GM19395 (cell line): ENCODE measurements at regions not wholly inside any gene's neighbourhood (a gene's known extent, or its start where the extent isn't known, plus 50 kb on each side); places are given as distances from the start of the nearest gene placed in this dataset.

ENCODE experiments used
- ATAC-seq: cut with Tn5 transposase; IDR thresholded peaks from one replicate; pipeline ENCODE4 v1.9.1; 2021; ENCODE audit warnings: mild to moderate bottlenecking, moderate library complexity; ENCODE audit not compliant: unreplicated experiment

DNA sequence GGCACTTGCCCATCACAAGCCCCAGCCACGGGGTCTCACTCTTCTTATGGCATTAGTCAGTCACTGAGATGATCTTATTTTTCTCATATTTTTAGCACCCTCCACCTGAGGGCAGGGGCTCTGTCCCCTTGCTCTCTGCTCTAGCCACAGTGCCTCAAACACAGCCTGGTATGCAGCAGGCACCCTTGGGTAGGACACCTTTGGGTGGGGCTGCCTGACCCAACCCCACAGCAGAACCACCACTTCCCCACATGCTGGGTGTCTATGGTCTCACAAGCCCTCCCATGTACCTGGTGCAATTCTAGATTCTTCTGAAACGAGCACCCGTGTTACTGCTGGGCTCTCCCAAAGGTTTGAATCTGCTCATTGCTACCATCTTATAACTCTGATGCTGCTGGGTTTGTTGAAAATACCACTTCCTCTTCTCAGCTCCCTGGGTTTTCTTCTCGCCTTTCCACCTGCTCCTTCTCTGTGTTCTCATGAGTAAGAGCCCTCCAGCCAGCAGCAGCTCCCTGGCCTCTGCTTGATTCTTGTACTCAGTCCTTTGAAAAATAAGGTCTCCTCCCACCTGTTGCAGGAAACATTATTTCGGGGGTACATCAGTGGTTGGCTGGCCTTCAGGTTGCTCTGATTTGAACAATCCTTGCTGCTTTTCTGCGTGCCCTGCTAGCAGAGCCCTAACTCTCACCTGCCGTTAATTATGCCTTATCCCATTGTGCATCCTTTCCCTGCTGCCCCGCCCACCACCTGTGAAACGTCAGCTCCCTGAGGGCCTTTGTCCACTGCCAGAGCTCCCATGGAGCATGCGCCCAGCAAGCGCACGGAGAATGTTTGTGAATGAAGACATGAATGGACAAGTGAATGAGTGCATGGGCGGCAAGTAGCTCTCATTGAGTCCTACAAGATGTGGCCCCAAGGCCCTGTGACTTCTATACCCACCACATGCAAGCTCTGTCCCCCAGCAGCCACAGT lies 1181.6 kb downstream of the TBC1D22A start:
- no peak for ATAC-seq

- no peak for ATAC-seq
Measured at GRCh38 chr22:47940211-47940610, 1177.8 kb downstream of the TBC1D22A start.

DNA sequence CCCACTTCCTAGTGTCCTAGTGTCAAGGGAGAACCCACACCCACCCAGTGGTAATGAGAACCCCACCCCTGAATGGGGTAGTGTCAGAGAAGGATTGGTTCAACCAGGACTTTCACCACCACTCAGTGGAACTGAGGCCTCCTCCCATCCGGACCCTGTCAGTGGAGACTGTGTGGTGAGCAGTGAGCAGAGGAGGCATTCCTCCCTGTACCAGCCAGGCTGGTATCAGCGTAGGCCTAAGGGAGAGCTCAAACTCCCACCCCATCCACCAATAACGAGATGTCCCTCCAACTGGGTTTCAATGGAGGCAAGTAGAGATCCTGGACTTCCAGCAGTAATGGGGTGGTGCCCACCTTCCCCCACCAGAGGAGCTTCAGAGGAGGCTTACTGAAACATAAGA lies 1171.4 kb downstream of the TBC1D22A start:
- ATAC-seq, result no peak

- no peak for ATAC-seq
Measured at GRCh38 chr22:47933226-47933625, 1170.8 kb downstream of the TBC1D22A start.

DNA sequence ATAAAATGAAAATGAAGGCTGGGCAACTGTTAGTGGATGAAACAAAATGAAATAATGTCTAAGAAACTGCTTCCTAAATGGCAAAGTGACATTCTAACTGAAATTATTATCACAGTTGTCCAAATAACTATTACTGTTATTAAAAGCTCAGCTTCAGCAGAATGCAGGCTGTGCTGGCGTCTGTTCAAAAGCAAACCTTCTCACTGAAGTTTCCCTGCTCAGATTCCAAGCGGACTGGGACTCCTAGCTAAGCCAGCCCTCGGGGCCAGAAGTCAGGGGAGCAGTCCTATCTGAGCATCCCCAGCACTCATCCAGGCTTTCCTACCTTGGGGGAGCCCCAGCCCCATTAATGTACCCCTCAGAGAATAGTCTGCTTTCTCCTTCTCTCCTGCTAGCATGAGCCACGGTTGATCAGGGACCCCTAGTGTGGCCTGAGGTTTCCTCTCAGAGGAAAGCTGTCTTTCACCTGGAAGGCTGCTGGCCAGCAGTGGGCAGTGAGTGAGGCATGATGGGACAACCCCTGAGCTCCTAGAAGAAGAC lies 1167.3 kb downstream of the TBC1D22A start:
- no peak for ATAC-seq

- no peak for ATAC-seq
Measured at GRCh38 chr22:47929073-47929472, 1166.6 kb downstream of the TBC1D22A start.

DNA sequence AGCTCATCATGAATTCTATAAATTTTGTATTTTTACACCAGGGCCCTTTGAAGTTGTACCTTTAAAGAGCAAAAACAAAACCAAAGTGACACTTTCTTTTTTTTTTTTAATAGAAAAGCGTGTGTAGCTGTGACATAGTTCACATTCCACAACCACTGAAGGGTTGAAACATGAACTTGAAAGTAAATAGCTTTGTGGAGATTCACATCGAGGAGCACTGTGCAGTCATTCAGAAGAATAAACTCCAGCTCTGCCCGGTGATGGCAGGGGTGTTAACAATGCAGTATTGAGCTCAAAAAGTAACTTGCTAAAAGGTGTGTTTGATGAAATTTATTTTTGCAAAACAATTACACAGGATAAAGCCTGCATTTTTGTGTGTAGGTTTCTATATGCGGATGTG lies 1166.2 kb downstream of the TBC1D22A start:
- ATAC-seq, result no peak

DNA sequence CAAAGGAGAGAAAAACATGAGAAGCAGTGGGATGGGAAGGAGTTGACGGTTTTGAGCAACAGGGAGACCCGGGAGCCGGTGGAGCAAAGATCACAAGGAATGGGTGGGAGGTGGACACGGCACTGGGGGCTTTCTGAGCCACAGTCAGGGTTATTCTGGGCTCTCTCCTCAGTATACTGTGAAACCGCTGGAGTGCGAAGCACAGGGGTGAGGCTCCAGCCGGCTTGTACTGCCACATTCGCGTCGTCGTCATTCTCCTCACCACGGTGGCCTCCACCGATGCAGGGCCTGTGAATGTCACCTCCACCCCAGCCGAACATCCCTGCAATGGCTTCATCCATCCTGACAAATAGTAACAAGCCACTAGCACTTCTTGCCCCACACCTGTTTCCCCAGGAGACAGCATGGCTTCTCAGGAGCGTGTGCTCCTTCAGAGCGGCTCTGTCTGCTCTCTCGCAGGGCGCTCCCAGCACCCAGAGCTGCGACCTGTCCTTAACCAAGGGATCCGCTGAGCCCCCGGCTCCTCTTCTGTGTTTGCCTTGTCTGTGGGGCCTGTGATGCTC lies 1165.3 kb downstream of the TBC1D22A start:
- no peak for ATAC-seq

GRCh38 chr22:47923011-47923427 lies 1160.6 kb downstream of the TBC1D22A start:
- ATAC-seq, result no peak

DNA sequence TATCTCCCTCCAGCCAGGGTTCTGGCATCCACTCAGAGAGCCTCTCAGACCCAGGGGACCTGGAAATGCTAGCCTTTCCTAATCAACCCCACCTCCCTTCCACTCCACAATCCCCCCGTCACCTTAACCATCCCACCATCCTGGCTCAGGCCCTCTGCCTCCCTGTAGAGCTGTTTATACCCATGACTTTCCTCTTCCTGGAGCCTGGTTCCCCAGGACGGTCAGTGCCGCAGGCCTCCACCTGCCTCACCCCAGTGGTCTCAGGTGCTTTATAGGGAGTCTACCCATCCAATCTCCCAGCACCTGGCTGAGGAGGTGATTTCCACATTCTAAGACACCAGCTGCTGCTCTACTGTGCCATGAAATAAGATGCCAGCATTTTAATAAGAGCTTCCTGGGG lies 1159.5 kb downstream of the TBC1D22A start:
- ATAC-seq, result no peak

GRCh38 chr22:47920380-47920959 lies 1158.0 kb downstream of the TBC1D22A start:
- no peak for ATAC-seq

DNA sequence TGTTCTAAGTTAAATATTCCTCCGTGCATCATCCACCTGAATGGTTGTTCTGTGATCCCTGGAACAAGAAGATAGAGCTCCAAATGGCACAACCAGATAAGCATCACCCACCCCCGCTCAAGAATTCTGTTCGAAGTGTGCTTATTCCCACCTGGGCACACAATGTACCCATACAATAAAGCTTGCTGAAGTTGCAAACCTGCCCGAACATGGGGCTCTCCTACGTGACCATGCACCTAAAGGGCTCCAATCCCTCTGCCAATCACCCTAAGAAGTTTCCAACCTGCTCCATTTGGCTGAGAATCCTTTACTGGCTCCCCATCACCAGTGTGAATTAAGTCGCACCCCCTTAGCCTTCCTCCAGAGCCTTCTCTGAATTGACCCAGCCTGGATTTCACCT lies 1157.4 kb downstream of the TBC1D22A start:
- no peak for ATAC-seq

DNA sequence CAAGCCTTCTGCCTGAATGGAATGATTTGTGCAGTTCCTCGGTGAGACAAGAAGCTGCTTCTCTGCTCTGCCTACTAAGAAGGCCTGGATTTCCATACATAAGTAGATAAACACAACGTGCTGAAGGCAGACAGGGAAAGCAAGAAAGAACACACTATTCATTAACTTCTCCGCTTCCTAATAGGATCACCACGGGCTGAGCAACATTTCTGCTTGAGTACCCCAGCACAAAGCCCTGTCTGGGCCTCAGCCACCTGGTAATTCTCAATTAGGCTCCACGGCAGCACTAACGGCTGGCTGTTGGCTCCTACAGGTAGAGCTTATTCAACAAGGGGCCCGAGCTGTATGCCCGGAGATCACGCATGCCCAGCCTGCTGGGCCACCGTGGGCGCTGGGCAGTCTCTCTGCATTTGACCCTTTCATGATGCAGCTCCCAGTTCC lies 1156.6 kb downstream of the TBC1D22A start:
- ATAC-seq, result no peak

DNA sequence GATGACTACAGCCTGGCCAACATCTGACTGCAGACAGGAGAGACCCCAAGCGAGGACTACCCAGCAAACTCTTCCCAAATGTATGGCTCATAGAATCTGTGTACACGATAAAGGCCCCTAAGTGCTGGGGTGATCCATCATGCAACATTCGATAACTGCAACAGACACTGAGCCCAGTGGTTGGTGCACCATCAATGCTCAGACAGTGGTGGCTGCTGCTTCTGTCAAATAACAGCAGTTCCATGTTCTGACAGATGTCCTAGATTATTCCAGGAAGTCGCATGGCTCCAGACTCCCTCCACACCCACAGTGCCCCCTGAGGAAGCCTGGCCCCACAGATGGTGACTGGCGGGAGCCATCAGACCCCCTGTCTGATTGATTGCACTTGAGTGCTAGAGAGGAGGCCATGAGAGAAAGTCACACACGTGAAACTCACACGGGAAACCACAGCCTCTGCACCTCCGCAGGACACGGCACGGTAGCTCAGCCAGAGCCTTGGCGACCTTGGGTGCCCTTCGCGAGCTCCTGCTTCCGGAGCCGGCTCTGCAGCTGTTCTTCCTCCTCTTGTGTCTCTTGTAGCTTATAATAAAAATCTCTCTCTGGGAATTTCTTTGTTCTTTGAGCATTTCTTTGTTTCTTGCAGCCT lies 1155.9 kb downstream of the TBC1D22A start:
- no peak for ATAC-seq

GRCh38 chr22:47914481-47915097 lies 1152.1 kb downstream of the TBC1D22A start:
- no peak for ATAC-seq

DNA sequence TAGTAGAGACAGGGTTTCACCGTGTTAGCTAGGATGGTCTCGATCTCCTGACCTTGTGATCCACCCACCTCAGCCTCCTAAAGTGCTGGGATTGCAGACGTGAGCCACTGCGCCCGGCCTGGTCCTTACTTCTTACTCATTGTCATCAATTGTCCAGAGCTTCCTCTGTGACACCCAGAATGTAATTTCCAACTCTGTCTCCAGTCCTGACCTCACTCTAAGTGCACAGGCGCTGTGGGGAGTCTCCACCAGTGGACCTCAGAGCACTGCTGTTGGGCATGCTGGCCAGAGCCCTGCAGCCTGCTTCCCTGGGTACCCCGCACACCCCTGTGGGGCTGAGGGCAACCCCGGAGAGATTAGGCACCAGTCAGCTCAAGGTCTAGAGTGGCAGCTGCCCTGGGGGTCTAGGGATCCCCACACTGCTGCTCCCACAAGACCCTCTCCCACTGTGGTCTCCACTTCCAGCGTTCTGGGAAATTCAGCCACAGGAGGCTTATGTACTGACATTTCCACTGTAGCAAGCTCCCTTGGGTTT lies 1140.3 kb downstream of the TBC1D22A start:
- no peak for ATAC-seq

GRCh38 chr22:47901911-47902310 lies 1139.5 kb downstream of the TBC1D22A start:
- ATAC-seq, result no peak

DNA sequence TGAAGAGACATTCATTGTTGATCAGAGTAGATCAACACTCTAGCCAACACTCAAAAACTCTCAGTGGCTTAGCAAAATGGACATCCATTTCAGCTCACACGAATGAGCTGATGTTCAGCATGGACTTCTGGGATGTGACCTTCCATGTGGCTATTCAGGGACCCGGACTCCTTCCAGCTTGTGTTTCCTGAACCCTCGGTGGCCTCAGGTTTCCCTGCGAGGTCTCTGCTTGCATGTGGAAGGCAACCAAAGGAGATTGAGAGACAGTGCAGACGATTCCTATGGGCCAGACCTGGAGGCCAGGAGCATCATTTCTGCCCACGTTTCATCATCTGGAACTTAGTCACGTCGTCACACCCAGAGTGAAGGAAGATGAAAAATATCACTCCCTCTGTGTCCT lies 1137.4 kb downstream of the TBC1D22A start:
- no peak for ATAC-seq

DNA sequence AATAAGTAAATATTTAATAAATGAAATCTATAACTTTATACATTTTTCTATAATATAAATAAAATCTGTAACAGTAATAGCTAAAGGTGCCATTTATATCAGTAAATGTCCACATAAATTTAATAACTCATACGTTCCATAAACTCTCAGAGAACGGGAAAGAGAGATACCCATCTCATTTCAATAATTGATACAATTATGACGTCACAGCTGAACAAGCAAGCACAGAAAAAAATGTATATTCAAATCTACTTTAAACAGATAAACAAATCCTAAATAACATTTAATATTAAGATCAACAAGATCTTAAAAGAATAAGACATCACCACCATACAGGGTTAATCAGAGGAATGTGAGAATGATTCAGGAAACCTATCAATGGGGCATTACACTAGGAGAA lies 1136.5 kb downstream of the TBC1D22A start:
- ATAC-seq, result no peak

DNA sequence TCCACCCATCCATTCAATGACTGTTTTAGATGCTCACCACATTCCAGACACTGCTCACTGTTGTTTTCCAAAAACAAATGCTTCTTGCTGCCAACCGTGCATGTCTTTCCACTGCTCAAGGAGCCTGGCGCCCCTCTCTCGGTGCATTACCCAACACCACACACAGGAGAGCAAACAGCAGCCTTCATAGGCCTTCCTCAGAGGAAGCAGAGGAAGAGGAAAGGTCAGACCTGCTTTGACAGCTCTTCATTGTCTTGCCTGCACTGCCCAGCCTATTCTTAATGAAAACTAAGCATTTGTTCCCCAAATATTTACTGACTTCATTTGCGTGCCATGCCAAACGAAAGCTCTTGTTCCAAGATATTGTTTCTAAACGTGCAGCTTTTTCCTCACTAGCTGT lies 1129.2 kb downstream of the TBC1D22A start:
- ATAC-seq, result no peak
